ENCODE measurements at regions not wholly inside any gene's neighbourhood (a gene's known extent, or its start where the extent isn't known, plus 50 kb on each side); places are given as distances from the start of the nearest gene placed in this dataset.

GRCh38 chr12:88870000-88870737 is 289.9 kb upstream of the KITLG start:
- TF ChIP-seq POLR2A (IDR thresholded peaks at IDR 0.05) (no peak), CTCF (IDR thresholded peaks at IDR 0.05) (no peak)
